ENCODE measurements at regions not wholly inside any gene's neighbourhood (a gene's known extent, or its start where the extent isn't known, plus 50 kb on each side); places are given as distances from the start of the nearest gene placed in this dataset.

DNA sequence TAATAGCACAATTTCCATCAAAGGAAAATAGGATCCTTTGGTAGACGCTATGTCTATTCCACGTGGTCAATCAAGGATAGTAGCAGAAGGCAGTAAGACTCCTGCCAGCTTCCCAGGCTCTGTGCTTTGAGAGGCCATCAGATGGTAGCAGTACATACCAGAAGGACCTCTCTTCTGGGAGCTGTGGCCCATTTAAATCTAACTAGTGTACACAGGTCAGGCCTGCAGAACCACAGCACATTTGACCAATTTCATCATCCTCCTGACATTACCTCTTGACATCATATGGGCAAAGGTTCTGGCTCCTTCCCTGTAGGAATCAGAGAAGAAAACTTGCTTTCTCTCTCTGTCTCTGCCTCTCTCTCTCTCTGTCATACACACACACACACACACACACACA, 229.6 kb upstream of the HTR2A start:
- Histone ChIP-seq H3K27ac (ENCODE audit: insufficient read length, low read depth, low read length) (no peak overlapping the region), H2BK12ac (ENCODE audit: insufficient read length, low read depth, low read length) (no peak overlapping the region), H2BK120ac (ENCODE audit: low read depth, low read length, poor library complexity, severe bottlenecking) (no peak overlapping the region), H3K23me2 (ENCODE audit: insufficient read length, low read depth, low read length, poor library complexity, severe bottlenecking) (no peaks in the 10 kb centered on the region), H2AFZ (ENCODE audit: low read length) (no peak overlapping the region), H3K27me3 (ENCODE audit: insufficient read depth, low read length) (no peaks in the 10 kb centered on the region), H3T11ph (ENCODE audit: low read length) (no peak overlapping the region), H3K79me1 (ENCODE audit: insufficient read depth, low read depth, low read length, poor library complexity, severe bottlenecking) (no peaks in the 10 kb centered on the region), H4K91ac (ENCODE audit: insufficient read length, low read depth, low read length) (no peak overlapping the region), H2BK20ac (ENCODE audit: low read depth, low read length, poor library complexity, severe bottlenecking) (no peak overlapping the region), H3K79me2 (ENCODE audit: insufficient read depth, low read length) (no peaks in the 10 kb centered on the region), H3K4me2 (ENCODE audit: insufficient read depth, insufficient read length, low read length) (no peak overlapping the region), H2BK15ac (ENCODE audit: low read depth, low read length) (no peak overlapping the region), H3K14ac (ENCODE audit: insufficient read depth, low read length) (no peak overlapping the region), H3K9me3 (ENCODE audit: control insufficient read depth, low read depth, low read length) (no peaks in the 10 kb centered on the region), H3K4ac (ENCODE audit: low read depth, low read length) (no peak overlapping the region), H4K5ac (ENCODE audit: insufficient read length, low read depth, low read length) (no peak overlapping the region), H3K4me1 (ENCODE audit: insufficient read depth, low read length) (no peaks in the 10 kb centered on the region; the same call in 1 of the 2 replicates), H3K56ac (ENCODE audit: insufficient read length, low read depth, low read length) (no peak overlapping the region), H3K18ac (ENCODE audit: insufficient read length, low read depth, low read length) (no peak overlapping the region), H3K23ac (ENCODE audit: insufficient read length, low read depth, low read length) (no peak overlapping the region), H4K8ac (replicated peaks; ENCODE audit: insufficient read length, low read depth, low read length) (no peak overlapping the region), H2BK5ac (ENCODE audit: insufficient read length, low read length) (no peak overlapping the region), H2AK5ac (ENCODE audit: insufficient read length, low read length) (no peak overlapping the region), H3K9ac (ENCODE audit: extremely low read depth, insufficient read length, low read length) (no peak overlapping the region), H4K20me1 (ENCODE audit: control insufficient read depth, insufficient read depth, insufficient read length) (no peaks in the 10 kb centered on the region)
- no CpG with 5 or more reads among the region's 2 CpGs for WGBS (ENCODE audit: extremely low coverage, insufficient read length, low lambda C conversion rate)
- TF ChIP-seq, protein P1, sequence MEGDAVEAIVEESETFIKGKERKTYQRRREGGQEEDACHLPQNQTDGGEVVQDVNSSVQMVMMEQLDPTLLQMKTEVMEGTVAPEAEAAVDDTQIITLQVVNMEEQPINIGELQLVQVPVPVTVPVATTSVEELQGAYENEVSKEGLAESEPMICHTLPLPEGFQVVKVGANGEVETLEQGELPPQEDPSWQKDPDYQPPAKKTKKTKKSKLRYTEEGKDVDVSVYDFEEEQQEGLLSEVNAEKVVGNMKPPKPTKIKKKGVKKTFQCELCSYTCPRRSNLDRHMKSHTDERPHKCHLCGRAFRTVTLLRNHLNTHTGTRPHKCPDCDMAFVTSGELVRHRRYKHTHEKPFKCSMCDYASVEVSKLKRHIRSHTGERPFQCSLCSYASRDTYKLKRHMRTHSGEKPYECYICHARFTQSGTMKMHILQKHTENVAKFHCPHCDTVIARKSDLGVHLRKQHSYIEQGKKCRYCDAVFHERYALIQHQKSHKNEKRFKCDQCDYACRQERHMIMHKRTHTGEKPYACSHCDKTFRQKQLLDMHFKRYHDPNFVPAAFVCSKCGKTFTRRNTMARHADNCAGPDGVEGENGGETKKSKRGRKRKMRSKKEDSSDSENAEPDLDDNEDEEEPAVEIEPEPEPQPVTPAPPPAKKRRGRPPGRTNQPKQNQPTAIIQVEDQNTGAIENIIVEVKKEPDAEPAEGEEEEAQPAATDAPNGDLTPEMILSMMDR (conservative IDR thresholded peaks at IDR 0.05): peak; percentile 23; the same call in 1 of the 3 replicates
- Mint-ChIP-seq H3K4me1 (peaks cover under 1 to 2% of the 10 kb centered on the region in 2 experiments; a peak in 3 of 4 replicates), H3K9me3 (no peaks in the 10 kb centered on the region), H3K27ac (no peak overlapping the region; a peak in 1 of 7 replicates), H3K27me3 (ENCODE audit: low read depth) (no peaks in the 10 kb centered on the region), H3K36me3 (ENCODE audit: insufficient read depth in 1 of 3, low read depth in 3 of 3) (no peaks in the 10 kb centered on the region; a peak in 1 of 7 replicates), H3K4me3 (no peak overlapping the region)
- no peak for DNase-seq

Data from H9 (cell line).